A549 (cell line): ENCODE measurements at regions not wholly inside any gene's neighbourhood (a gene's known extent, or its start where the extent isn't known, plus 50 kb on each side); places are given as distances from the start of the nearest gene placed in this dataset.

ENCODE experiments used
- CEBPB ChIP-seq, 2 experiments: fragments of >200 bp in 1 of 2; sonication (Bioruptor Twin) in 1 of 2; formaldehyde crosslinking in 1 of 2; IDR thresholded peaks; 2 replicates each; pipeline ENCODE4 v1.6.1; 2012 to 2016
- EP300 ChIP-seq, 2 experiments: fragments of >200 bp; sonication (Bioruptor Twin); formaldehyde crosslinking; IDR thresholded peaks; 2 replicates in 1 of 2; 3 replicates in 1 of 2; pipeline ENCODE4 v1.6.1; 2016 to 2017
- POLR2A ChIP-seq: IDR thresholded peaks from 2 replicates; pipeline ENCODE4 v1.6.1; 2012; ENCODE audit warnings: mild to moderate bottlenecking, low read length
- RAD21 ChIP-seq, 2 experiments: fragments of >200 bp in 1 of 2; sonication (Bioruptor Twin) in 1 of 2; formaldehyde crosslinking in 1 of 2; IDR thresholded peaks in 1 of 2; conservative IDR thresholded peaks in 1 of 2; 2 replicates in 1 of 2; 3 replicates in 1 of 2; pipeline ENCODE4 v1.6.1; 2012 to 2018; ENCODE audit warnings: inconsistent platforms in 1 of 2
- RFX5 ChIP-seq: fragments of 450-650 bp; IDR thresholded peaks from 2 replicates; pipeline ENCODE4 v1.7.1; 2014; ENCODE audit warnings: antibody characterized with exemption, mild to moderate bottlenecking, moderate library complexity
- SMC3 ChIP-seq: fragments of >200 bp; sonication (Bioruptor Twin); formaldehyde crosslinking; IDR thresholded peaks from 3 replicates; pipeline ENCODE4 v1.6.1; 2018; ENCODE audit warnings: inconsistent platforms
- TF ChIP-seq, protein P1 (sequence below): fragments of >200 bp; sonication (Bioruptor Twin); formaldehyde crosslinking; IDR thresholded peaks from 3 replicates; pipeline ENCODE4 v1.5.1; 2016
- TF ChIP-seq, protein P2 (sequence below): fragments of 150-350 bp; IDR thresholded peaks from 2 replicates; pipeline ENCODE4 v1.6.1; 2014; ENCODE audit warnings: low read depth, mild to moderate bottlenecking, low read length
- TF ChIP-seq, protein P3 (sequence below): fragments of 200-600 bp; sonication (generic); IDR thresholded peaks from 2 replicates; pipeline ENCODE4 v1.6.1; 2016; ENCODE audit warnings: antibody characterized with exemption, mild to moderate bottlenecking, moderate library complexity
- TF ChIP-seq, protein P4 (sequence below): fragments of 450-650 bp; IDR thresholded peaks from 2 replicates; pipeline ENCODE4 v1.6.1; 2014; ENCODE audit warnings: antibody characterized with exemption
- TF ChIP-seq, protein P5 (sequence below): IDR thresholded peaks from 2 replicates; pipeline ENCODE4 v1.6.1; 2012

DNA sequence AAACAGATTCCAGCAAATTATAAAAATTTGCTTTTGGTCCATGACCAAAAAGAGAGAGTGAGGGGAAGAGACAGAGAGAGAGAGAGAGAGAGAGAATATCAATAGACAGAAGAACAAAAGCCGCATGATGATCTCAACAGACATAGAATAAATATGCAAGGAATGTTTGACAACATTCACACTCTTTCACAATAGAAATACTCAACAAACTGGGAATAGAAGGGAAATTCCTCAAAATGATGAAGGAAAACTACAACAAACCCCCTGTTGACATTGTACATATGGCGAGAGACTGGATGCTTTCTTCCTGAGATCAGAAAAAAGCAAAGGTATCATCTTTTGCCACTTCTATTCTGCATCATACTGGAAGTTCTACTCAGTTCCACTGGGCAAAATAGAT lies 309.7 kb downstream of the RAD51AP2 start:
- TF ChIP-seq, protein P1, sequence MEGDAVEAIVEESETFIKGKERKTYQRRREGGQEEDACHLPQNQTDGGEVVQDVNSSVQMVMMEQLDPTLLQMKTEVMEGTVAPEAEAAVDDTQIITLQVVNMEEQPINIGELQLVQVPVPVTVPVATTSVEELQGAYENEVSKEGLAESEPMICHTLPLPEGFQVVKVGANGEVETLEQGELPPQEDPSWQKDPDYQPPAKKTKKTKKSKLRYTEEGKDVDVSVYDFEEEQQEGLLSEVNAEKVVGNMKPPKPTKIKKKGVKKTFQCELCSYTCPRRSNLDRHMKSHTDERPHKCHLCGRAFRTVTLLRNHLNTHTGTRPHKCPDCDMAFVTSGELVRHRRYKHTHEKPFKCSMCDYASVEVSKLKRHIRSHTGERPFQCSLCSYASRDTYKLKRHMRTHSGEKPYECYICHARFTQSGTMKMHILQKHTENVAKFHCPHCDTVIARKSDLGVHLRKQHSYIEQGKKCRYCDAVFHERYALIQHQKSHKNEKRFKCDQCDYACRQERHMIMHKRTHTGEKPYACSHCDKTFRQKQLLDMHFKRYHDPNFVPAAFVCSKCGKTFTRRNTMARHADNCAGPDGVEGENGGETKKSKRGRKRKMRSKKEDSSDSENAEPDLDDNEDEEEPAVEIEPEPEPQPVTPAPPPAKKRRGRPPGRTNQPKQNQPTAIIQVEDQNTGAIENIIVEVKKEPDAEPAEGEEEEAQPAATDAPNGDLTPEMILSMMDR, result no peak
- TF ChIP-seq EP300 (IDR thresholded peaks at IDR 0.05) (no peak), POLR2A (no peak), RFX5 (no peak), RAD21 (conservative IDR thresholded peaks at IDR 0.05 in 1 of 2, IDR thresholded peaks at IDR 0.05 in 1 of 2) (no peak), SMC3 (no peak), CEBPB (IDR thresholded peaks at IDR 0.05) (peak; percentile 25 to 79; a peak in 2 of 4 replicates)
- TF ChIP-seq, protein P2, sequence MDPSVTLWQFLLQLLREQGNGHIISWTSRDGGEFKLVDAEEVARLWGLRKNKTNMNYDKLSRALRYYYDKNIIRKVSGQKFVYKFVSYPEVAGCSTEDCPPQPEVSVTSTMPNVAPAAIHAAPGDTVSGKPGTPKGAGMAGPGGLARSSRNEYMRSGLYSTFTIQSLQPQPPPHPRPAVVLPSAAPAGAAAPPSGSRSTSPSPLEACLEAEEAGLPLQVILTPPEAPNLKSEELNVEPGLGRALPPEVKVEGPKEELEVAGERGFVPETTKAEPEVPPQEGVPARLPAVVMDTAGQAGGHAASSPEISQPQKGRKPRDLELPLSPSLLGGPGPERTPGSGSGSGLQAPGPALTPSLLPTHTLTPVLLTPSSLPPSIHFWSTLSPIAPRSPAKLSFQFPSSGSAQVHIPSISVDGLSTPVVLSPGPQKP, result no peak
- TF ChIP-seq, protein P3, sequence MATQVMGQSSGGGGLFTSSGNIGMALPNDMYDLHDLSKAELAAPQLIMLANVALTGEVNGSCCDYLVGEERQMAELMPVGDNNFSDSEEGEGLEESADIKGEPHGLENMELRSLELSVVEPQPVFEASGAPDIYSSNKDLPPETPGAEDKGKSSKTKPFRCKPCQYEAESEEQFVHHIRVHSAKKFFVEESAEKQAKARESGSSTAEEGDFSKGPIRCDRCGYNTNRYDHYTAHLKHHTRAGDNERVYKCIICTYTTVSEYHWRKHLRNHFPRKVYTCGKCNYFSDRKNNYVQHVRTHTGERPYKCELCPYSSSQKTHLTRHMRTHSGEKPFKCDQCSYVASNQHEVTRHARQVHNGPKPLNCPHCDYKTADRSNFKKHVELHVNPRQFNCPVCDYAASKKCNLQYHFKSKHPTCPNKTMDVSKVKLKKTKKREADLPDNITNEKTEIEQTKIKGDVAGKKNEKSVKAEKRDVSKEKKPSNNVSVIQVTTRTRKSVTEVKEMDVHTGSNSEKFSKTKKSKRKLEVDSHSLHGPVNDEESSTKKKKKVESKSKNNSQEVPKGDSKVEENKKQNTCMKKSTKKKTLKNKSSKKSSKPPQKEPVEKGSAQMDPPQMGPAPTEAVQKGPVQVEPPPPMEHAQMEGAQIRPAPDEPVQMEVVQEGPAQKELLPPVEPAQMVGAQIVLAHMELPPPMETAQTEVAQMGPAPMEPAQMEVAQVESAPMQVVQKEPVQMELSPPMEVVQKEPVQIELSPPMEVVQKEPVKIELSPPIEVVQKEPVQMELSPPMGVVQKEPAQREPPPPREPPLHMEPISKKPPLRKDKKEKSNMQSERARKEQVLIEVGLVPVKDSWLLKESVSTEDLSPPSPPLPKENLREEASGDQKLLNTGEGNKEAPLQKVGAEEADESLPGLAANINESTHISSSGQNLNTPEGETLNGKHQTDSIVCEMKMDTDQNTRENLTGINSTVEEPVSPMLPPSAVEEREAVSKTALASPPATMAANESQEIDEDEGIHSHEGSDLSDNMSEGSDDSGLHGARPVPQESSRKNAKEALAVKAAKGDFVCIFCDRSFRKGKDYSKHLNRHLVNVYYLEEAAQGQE, result no peak
- TF ChIP-seq, protein P4, sequence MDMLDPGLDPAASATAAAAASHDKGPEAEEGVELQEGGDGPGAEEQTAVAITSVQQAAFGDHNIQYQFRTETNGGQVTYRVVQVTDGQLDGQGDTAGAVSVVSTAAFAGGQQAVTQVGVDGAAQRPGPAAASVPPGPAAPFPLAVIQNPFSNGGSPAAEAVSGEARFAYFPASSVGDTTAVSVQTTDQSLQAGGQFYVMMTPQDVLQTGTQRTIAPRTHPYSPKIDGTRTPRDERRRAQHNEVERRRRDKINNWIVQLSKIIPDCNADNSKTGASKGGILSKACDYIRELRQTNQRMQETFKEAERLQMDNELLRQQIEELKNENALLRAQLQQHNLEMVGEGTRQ, result no peak
- TF ChIP-seq, protein P5, sequence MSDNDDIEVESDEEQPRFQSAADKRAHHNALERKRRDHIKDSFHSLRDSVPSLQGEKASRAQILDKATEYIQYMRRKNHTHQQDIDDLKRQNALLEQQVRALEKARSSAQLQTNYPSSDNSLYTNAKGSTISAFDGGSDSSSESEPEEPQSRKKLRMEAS, result no peak
